ENCODE measurements at regions not wholly inside any gene's neighbourhood (a gene's known extent, or its start where the extent isn't known, plus 50 kb on each side); places are given as distances from the start of the nearest gene placed in this dataset.

- TF ChIP-seq EZH2phosphoT487 (IDR thresholded peaks at IDR 0.05; ENCODE audit: insufficient read depth, low read depth), result no peak
- TF ChIP-seq EZH2 (IDR thresholded peaks at IDR 0.05; ENCODE audit: insufficient read depth, poor library complexity, severe bottlenecking), result no peak
Measured at GRCh38 chr2:198640463-198640862, 817.3 kb downstream of the SATB2 start.
